Neural cell (in vitro differentiated cells): ENCODE measurements at regions not wholly inside any gene's neighbourhood (a gene's known extent, or its start where the extent isn't known, plus 50 kb on each side); places are given as distances from the start of the nearest gene placed in this dataset.

Experiments used
- CTCF ChIP-seq: fragments of 450-650 bp; IDR thresholded peaks from 2 replicates; pipeline ENCODE4 v1.5.1; 2014; ENCODE audit warnings: antibody characterized with exemption, mild to moderate bottlenecking, moderate library complexity; ENCODE audit not compliant: poor library complexity, severe bottlenecking
- EP300 ChIP-seq: fragments of 450-650 bp; conservative IDR thresholded peaks from 2 replicates; pipeline ENCODE4 v1.6.1; 2014; ENCODE audit warnings: antibody characterized with exemption, mild to moderate bottlenecking, moderate library complexity; ENCODE audit not compliant: poor library complexity, severe bottlenecking
- EZH2 ChIP-seq: fragments of 200-600, 300-800 bp; shearing (Covaris generic), sonication (generic); IDR thresholded peaks from 2 replicates; pipeline ENCODE4 v1.6.1; 2014; ENCODE audit warnings: antibody characterized with exemption, low read length, borderline replicate concordance, mild to moderate bottlenecking; ENCODE audit not compliant: insufficient read depth, poor library complexity, severe bottlenecking
- MXI1 ChIP-seq: fragments of 450-650 bp; conservative IDR thresholded peaks from 2 replicates; pipeline ENCODE4 v1.6.1; 2014; ENCODE audit warnings: antibody characterized with exemption, mild to moderate bottlenecking; ENCODE audit not compliant: poor library complexity, severe bottlenecking
- POLR2AphosphoS5 ChIP-seq: IDR thresholded peaks from 2 replicates; pipeline ENCODE4 v1.6.1; 2012
- RAD21 ChIP-seq: fragments of 450-650 bp; conservative IDR thresholded peaks from 2 replicates; pipeline ENCODE4 v1.6.1; 2014; ENCODE audit warnings: antibody characterized with exemption, mild to moderate bottlenecking, moderate library complexity
- SMC3 ChIP-seq: fragments of 450-650 bp; conservative IDR thresholded peaks from 2 replicates; pipeline ENCODE4 v1.6.1; 2014; ENCODE audit warnings: antibody characterized with exemption, mild to moderate bottlenecking, moderate library complexity; ENCODE audit not compliant: poor library complexity
- TAF1 ChIP-seq: IDR thresholded peaks from 2 replicates; pipeline ENCODE4 v1.6.1; 2012; ENCODE audit warnings: low read depth
- TF ChIP-seq, protein P1 (sequence below): IDR thresholded peaks from 2 replicates; pipeline ENCODE4 v1.6.1; 2012; ENCODE audit warnings: borderline replicate concordance

DNA sequence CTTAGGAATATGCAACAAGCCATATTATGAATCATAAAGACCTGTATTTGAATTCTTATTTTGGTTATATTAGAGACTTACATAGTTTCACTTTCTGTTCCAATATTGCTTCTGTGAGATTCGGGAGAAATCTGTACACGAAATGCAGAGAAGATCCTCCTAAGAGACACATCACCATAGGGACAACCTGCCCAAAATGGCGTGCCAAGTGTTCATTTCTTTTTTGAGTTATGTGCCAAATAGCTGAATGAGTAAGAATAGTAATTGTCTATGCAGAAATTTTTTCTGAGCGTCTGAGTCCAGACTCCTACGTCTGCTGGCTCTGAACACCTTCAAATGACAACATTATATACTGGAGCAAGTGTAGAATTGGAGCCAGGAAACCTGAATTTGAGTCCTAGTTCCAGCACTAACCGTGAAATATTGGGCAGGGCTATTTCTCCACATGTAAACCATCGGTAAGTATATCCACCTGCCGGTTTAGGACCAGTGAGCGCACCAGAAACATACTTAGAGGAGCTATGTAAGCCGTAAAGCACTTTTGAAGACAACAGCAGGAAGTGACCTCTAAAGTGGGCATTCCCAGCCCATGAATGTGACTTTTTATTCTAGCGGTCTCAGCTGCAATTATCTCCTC is 163.9 kb upstream of the DMRT1 start:
- TF ChIP-seq CTCF (no peak), POLR2AphosphoS5 (no peak), EZH2 (no peak), RAD21 (no peak), EP300 (no peak), TAF1 (no peak), MXI1 (no peak), SMC3 (no peak)
- TF ChIP-seq, protein P1, sequence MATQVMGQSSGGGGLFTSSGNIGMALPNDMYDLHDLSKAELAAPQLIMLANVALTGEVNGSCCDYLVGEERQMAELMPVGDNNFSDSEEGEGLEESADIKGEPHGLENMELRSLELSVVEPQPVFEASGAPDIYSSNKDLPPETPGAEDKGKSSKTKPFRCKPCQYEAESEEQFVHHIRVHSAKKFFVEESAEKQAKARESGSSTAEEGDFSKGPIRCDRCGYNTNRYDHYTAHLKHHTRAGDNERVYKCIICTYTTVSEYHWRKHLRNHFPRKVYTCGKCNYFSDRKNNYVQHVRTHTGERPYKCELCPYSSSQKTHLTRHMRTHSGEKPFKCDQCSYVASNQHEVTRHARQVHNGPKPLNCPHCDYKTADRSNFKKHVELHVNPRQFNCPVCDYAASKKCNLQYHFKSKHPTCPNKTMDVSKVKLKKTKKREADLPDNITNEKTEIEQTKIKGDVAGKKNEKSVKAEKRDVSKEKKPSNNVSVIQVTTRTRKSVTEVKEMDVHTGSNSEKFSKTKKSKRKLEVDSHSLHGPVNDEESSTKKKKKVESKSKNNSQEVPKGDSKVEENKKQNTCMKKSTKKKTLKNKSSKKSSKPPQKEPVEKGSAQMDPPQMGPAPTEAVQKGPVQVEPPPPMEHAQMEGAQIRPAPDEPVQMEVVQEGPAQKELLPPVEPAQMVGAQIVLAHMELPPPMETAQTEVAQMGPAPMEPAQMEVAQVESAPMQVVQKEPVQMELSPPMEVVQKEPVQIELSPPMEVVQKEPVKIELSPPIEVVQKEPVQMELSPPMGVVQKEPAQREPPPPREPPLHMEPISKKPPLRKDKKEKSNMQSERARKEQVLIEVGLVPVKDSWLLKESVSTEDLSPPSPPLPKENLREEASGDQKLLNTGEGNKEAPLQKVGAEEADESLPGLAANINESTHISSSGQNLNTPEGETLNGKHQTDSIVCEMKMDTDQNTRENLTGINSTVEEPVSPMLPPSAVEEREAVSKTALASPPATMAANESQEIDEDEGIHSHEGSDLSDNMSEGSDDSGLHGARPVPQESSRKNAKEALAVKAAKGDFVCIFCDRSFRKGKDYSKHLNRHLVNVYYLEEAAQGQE: no peak
